ENCODE measurements at regions not wholly inside any gene's neighbourhood (a gene's known extent, or its start where the extent isn't known, plus 50 kb on each side); places are given as distances from the start of the nearest gene placed in this dataset.
"Not testable (repeated sequence)": the region's sequence is repeated elsewhere in the genome, so short reads cannot be mapped to it uniquely, and the experiment has no call there.

DNA sequence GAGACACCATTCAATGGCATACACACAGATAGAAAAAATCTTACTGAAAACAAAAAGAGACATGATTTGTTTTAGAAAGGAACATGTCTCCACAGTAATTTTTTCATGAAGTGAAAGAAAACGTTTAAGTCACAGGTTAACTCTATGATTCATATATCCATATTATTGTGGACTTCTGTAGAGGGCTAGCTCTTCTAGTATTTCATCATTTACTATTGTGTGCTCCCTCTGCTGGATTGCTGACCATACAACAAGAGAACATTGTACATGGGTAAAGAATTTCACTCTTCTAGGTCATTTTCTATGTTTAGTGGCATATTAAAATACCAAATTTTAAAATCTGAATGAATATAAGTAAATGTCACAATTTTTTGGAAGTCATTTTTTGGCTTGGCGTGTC, 91.8 kb upstream of the POU3F4 start:
- peak in 1 of 2 experiments; percentile 0 for DNase-seq

DNA sequence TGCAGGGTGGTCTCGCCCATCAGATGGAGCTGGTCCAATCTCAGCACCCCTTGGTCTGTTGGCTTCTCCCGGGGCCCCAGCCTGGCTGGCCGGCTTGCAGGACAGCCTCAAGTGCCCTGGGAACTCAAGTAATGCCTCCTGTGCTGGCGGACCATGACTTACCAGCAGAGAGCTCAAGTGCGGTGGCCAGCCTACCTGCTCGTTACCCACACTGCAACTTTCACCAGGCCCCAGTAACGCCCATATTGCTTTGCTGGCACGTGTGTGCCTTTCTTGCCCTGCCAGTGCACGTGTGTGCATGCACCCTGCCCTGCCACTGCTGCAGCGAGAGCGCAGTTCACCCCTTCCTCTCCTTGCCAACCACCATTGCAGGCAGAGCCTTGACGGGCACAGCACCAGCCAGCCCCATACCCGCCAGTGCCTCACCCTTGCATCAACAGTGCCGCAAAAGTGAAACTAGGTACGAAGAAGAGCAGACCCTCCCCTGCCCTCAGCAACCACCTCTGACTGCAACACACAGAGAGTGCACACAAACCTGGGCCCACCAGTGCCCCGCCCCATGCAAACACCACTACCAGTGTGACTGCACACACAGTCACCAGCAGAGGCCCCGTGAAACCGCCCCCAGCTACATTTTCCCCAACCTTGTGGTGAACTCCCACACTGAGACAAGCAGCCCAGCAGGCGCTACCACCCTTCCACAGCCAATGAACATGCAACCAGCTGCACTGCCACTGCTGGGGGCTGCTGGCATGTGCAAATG, 88.9 kb upstream of the POU3F4 start:
- no peak for DNase-seq

DNA sequence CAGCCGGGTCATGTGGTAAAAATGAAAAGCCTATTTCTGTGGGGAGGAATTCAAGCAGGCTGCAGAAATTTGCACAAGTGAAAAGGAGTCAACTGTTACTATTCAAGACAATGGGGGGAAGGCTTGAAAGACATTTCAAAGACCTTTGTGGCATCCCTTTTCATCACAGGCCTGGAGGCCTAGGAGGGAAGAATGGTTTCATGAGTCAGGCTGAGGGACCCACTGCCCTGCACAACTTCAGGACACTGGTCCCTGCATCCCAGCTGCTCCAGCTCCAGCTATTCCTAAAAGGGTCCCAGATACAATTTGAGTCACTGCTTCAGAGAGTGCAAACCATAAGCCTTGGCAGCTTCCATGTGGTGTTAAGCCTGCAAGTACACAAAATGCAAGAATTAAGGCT, 85.3 kb upstream of the POU3F4 start:
- no peak for DNase-seq

DNA sequence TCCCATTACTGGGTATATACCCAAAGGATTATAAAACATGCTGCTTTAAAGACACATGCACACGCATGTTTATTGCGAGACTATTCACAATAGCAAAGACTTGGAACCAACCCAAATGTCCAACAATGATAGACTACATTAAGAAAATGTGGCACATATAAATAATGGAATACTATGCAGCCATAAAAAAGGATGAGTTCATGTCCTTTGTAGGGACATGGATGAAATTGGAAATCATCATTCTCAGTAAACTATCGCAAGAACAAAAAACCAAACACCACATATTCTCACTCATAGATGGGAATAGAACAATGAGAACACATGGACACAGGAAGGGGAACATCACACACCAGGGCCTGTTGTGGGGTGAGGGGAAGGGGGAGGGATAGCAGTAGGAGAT, 65.5 kb upstream of the POU3F4 start:
- not testable (repeated sequence) for DNase-seq

DNA sequence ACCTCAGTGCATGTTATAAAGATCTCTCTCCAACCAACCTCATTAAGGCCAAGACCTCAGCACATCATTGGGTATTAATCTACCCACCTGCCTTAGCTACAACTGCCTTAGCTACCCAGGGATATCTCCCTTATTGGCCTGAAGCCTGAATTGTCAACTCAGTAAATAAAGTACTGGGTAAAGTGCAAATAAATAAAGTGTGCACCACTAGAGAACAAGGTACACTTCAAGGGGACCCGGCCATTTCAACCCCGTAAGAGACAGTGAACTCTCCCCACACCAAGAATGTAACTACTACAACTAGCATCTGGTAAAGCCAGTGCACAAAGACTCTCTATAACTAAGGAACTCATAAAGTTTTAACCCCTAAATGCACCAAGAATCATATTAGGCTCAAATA, 61.7 kb upstream of the POU3F4 start:
- no peak for DNase-seq
